Panc1 (cell line): ENCODE measurements at regions not wholly inside any gene's neighbourhood (a gene's known extent, or its start where the extent isn't known, plus 50 kb on each side); places are given as distances from the start of the nearest gene placed in this dataset.

Source experiments
- ATAC-seq: fragments of 200-7000 bp; cut with Tn5 transposase; 2 replicates; pipeline ENCODE4 v1.9.1; 2020; ENCODE audit warnings: mild to moderate bottlenecking, moderate library complexity
- BruUV-seq: library from RNA; stranded (reverse); fragments of 400-500 nt; replicated peaks from 2 replicates; lab custom pipeline; 2021; lab: Mats Ljungman, UMichigan
- CTCF ChIA-PET: fragments of 300-600 bp; sonication (Branson Sonifier 250); formaldehyde crosslinking; loops from one replicate; lab custom pipeline; 2022; ENCODE audit warnings: antibody characterized with exemption; lab: Charles Lee
- POLR2A ChIA-PET: fragments of 300-600 bp; sonication (Branson Sonifier 250); formaldehyde crosslinking; loops from one replicate; lab custom pipeline; 2022; ENCODE audit warnings: antibody characterized with exemption; lab: Charles Lee
- DNase-seq: peaks from one replicate; pipeline ENCODE4 v3.0.0-alpha.2; 2010; ENCODE audit warnings: low read depth, low spot score
- H3K27ac ChIP-seq: 2 replicates; pipeline ENCODE4 v1.5.1; 2011; ENCODE audit warnings: mild to moderate bottlenecking, low read length, inconsistent platforms
- H3K27me3 ChIP-seq: fragments of 200-500 bp; sonication (Bioruptor generic); 2 replicates; pipeline ENCODE4 v1.6.0; 2014; ENCODE audit warnings: low read length, inconsistent platforms; ENCODE audit not compliant: control insufficient read depth, insufficient read depth
- H3K36me3 ChIP-seq: fragments of 200-500 bp; sonication (Bioruptor generic); 2 replicates; pipeline ENCODE4 v1.5.1; 2014; ENCODE audit warnings: inconsistent platforms, mild to moderate bottlenecking, low read length, moderate library complexity; ENCODE audit not compliant: control insufficient read depth, insufficient read depth
- H3K4me1 ChIP-seq: 2 replicates; pipeline ENCODE4 v1.5.1; 2011; ENCODE audit warnings: inconsistent platforms, mild to moderate bottlenecking, low read length, moderate library complexity; ENCODE audit not compliant: control insufficient read depth, insufficient read depth
- H3K4me3 ChIP-seq, 2 experiments: 2 replicates each; pipeline ENCODE4 v1.5.1; 2011 to 2012; ENCODE audit warnings: low read depth in 2 of 2, low read length in 2 of 2, mild to moderate bottlenecking in 2 of 2, inconsistent platforms in 1 of 2, moderate library complexity in 1 of 2
- H3K9me3 ChIP-seq: fragments of 200-500 bp; sonication (Bioruptor generic); 2 replicates; pipeline ENCODE4 v1.5.1; 2014; ENCODE audit warnings: low read depth, mild to moderate bottlenecking, inconsistent platforms, low read length, moderate library complexity; ENCODE audit not compliant: control insufficient read depth, insufficient read depth
- CTCF ChIP-seq: fragments of 450-650 bp; IDR thresholded peaks from 2 replicates; pipeline ENCODE4 v1.5.1; 2017; ENCODE audit warnings: mild to moderate bottlenecking
- POLR2AphosphoS5 ChIP-seq: IDR thresholded peaks from 2 replicates; pipeline ENCODE4 v1.6.1; 2012; ENCODE audit warnings: mild to moderate bottlenecking, low read depth, low read length, moderate library complexity
- REST ChIP-seq, 2 experiments: IDR thresholded peaks; 2 replicates each; pipeline ENCODE4 v1.6.1; 2011 to 2012; ENCODE audit warnings: low read depth in 2 of 2, control low read depth in 1 of 2, low read length in 1 of 2, mild to moderate bottlenecking in 1 of 2, moderate library complexity in 1 of 2; ENCODE audit not compliant: insufficient read depth in 1 of 2
- SIN3A ChIP-seq: IDR thresholded peaks from 2 replicates; pipeline ENCODE4 v1.6.1; 2012; ENCODE audit warnings: low read depth, mild to moderate bottlenecking, low read length, moderate library complexity, borderline replicate concordance; ENCODE audit not compliant: insufficient read depth
- TCF7L2 ChIP-seq: IDR thresholded peaks from 2 replicates; pipeline ENCODE4 v1.6.1; 2011; ENCODE audit warnings: mild to moderate bottlenecking, low read depth, low read length, inconsistent platforms
- in situ Hi-C: cut with HindIII; loops from 2 replicates; pipeline ENCODE4 v1.10.0; 2016; ENCODE audit warnings: low sequenced_read_pairs, low pct_unique_long_range_greater_than_20kb
- intact Hi-C: fragments of 100-400 bp; cut with micrococcal nuclease; formaldehyde crosslinking; loops from one replicate; pipeline ENCODE4 v1.10.0; 2022; ENCODE audit not compliant: unreplicated experiment

GRCh38 chr4:184879271-184879670 lies 53.5 kb upstream of the ACSL1 start:
- POLR2A ChIA-PET = no interaction called here
- BruUV-seq = no TSS peak
- TF ChIP-seq TCF7L2 = no peak
- TF ChIP-seq POLR2AphosphoS5 = no peak
- TF ChIP-seq CTCF = no peak
- TF ChIP-seq REST (IDR thresholded peaks at IDR 0.05; ENCODE audit: insufficient read depth in 1 of 2, low read depth in 2 of 2, low read length in 1 of 2) = no peak
- TF ChIP-seq SIN3A = no peak
- no peak overlapping the region for H3K4me3 ChIP-seq
- DNase-seq = no peak
- peaks cover 4% of the 10 kb centered on the region; the same call in 1 of the 2 replicates for H3K27me3 ChIP-seq
- intact Hi-C loops = no loop called here
- no peak overlapping the region for H3K27ac ChIP-seq
- in situ Hi-C loops = no loop called here
- no peaks in the 10 kb centered on the region for H3K36me3 ChIP-seq
- no peak for ATAC-seq
- CTCF ChIA-PET = interaction anchor here (0.5 kb wide), 1 partner anchor 18 kb away, joined by 3 read pairs; no protein-coding TSS in a partner anchor
- H3K9me3 ChIP-seq = no peaks in the 10 kb centered on the region
- H3K4me1 ChIP-seq = no peaks in the 10 kb centered on the region

GRCh38 chr4:184882276-184882675 lies 56.5 kb upstream of the ACSL1 start:
- ATAC-seq = no peak
- no TSS peak for BruUV-seq
- H3K27me3 ChIP-seq = no peaks in the 10 kb centered on the region
- no peaks in the 10 kb centered on the region for H3K36me3 ChIP-seq
- H3K27ac ChIP-seq = no peak overlapping the region
- in situ Hi-C loops (no loop called here), intact Hi-C loops (no loop called here)
- H3K4me3 ChIP-seq = no peak overlapping the region
- ChIA-PET CTCF (no interaction called here), POLR2A (no interaction called here)
- no peak for DNase-seq
- H3K4me1 ChIP-seq = no peaks in the 10 kb centered on the region
- no peaks in the 10 kb centered on the region for H3K9me3 ChIP-seq
- TF ChIP-seq TCF7L2 (no peak), POLR2AphosphoS5 (no peak), CTCF (no peak), SIN3A (no peak)
